ENCODE measurements at regions not wholly inside any gene's neighbourhood (a gene's known extent, or its start where the extent isn't known, plus 50 kb on each side); places are given as distances from the start of the nearest gene placed in this dataset.

DNA sequence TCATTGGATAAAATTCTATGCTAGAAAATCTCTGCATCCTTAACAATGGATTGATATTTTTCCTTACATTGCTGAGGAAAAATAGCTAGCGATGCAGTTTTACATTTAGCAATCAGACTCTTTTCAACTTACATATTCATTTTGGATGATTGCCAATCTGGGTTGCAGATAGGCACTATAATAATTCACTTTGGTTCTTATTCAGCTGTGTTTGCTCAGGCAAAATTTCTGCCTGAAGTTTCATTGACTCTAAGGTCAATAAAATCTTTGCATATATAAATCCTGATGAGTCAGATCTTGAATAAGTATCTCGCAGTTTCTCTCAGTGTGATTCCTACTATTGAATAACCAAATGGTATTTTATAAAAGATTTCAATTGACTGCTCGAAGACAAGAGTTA is 1105.8 kb downstream of the CDH18 start:
- peaks cover 3% of the 10 kb centered on the region; the same call in 1 of the 2 replicates for H3K9me3 ChIP-seq (replicated peaks; ENCODE audit: control insufficient read depth, insufficient read depth, low read depth, low read length)
- no peak overlapping the region for H3K4me2 ChIP-seq (ENCODE audit: insufficient read depth, low read length)
- no peak overlapping the region for H3K4me3 ChIP-seq
- no peaks in the 10 kb centered on the region for H3K79me2 ChIP-seq (ENCODE audit: control insufficient read depth, insufficient read depth, low read length)
- CTCF ChIA-PET (ENCODE audit: low intra/inter-chr PET ratio), result no interaction called here
- no peak overlapping the region for H3K27ac ChIP-seq (ENCODE audit: extremely low read depth, low read depth, low read length)
- H3K4me1 ChIP-seq (replicated peaks in 1 of 2; ENCODE audit: control insufficient read depth in 2 of 2, insufficient read depth in 2 of 2, low read length in 2 of 2), result no peaks in the 10 kb centered on the region
- FAIRE-seq (no peak), DNase-seq (ENCODE audit: extremely low read depth in 1 of 4, low spot score in 3 of 4) (no peak), ATAC-seq (no peak)
- WGBS (ENCODE audit: insufficient coverage, low coverage, missing lambda C conversion rate), result 14% methylated on average over 3 of the region's 3 CpGs
- H3K9ac ChIP-seq (ENCODE audit: insufficient read depth in 1 of 2, low read depth in 2 of 2, low read length in 2 of 2), result no peak overlapping the region
- BruUV-seq (replicated peaks), result no TSS peak
- H3K27me3 ChIP-seq (ENCODE audit: control insufficient read depth in 2 of 2, insufficient read depth in 2 of 2, low read length in 2 of 2), result no peaks in the 10 kb centered on the region
- POLR2A ChIA-PET, result no interaction called here
- no peaks in the 10 kb centered on the region for H4K20me1 ChIP-seq (replicated peaks; ENCODE audit: control insufficient read depth, insufficient read depth, low read length)
- in situ Hi-C loops (cut with MboI) (no loop called here), intact Hi-C loops (cut with micrococcal nuclease) (no loop called here)
- no peaks in the 10 kb centered on the region for H3K9me1 ChIP-seq (ENCODE audit: control insufficient read depth, insufficient read depth, low read length)
- H3K36me3 ChIP-seq (ENCODE audit: control insufficient read depth, insufficient read depth, low read length), result no peaks in the 10 kb centered on the region
- no peak overlapping the region for H2AFZ ChIP-seq (ENCODE audit: low read depth, low read length)
- TF ChIP-seq ZNF140 (CRISPR knock-in tag; IDR thresholded peaks at IDR 0.05), result no peak
- no peak for TF ChIP-seq SIRT6 (IDR thresholded peaks at IDR 0.05; ENCODE audit: low read depth, low read length)
- no peak for TF ChIP-seq GABPB1 (CRISPR knock-in tag; IDR thresholded peaks at IDR 0.05)
- no peak for TF ChIP-seq RNF2 (IDR thresholded peaks at IDR 0.05)
- TF ChIP-seq, protein P1, sequence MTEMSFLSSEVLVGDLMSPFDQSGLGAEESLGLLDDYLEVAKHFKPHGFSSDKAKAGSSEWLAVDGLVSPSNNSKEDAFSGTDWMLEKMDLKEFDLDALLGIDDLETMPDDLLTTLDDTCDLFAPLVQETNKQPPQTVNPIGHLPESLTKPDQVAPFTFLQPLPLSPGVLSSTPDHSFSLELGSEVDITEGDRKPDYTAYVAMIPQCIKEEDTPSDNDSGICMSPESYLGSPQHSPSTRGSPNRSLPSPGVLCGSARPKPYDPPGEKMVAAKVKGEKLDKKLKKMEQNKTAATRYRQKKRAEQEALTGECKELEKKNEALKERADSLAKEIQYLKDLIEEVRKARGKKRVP (CRISPR knock-in tag; IDR thresholded peaks at IDR 0.05), result no peak
- no peak for TF ChIP-seq TAF9B (IDR thresholded peaks at IDR 0.05; ENCODE audit: partially characterized antibody)
- no peak for TF ChIP-seq GTF2E2 (tag; IDR thresholded peaks at IDR 0.05)
- TF ChIP-seq, protein P2, sequence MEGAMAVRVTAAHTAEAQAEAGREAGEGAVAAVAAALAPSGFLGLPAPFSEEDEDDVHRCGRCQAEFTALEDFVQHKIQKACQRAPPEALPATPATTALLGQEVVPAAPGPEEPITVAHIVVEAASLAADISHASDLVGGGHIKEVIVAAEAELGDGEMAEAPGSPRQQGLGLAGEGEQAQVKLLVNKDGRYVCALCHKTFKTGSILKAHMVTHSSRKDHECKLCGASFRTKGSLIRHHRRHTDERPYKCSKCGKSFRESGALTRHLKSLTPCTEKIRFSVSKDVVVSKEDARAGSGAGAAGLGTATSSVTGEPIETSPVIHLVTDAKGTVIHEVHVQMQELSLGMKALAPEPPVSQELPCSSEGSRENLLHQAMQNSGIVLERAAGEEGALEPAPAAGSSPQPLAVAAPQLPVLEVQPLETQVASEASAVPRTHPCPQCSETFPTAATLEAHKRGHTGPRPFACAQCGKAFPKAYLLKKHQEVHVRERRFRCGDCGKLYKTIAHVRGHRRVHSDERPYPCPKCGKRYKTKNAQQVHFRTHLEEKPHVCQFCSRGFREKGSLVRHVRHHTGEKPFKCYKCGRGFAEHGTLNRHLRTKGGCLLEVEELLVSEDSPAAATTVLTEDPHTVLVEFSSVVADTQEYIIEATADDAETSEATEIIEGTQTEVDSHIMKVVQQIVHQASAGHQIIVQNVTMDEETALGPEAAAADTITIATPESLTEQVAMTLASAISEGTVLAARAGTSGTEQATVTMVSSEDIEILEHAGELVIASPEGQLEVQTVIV (CRISPR knock-in tag; IDR thresholded peaks at IDR 0.05; ENCODE audit: borderline replicate concordance), result no peak
- no peak for TF ChIP-seq BCOR (IDR thresholded peaks at IDR 0.05)
- TF ChIP-seq NFE2 (IDR thresholded peaks at IDR 0.05; ENCODE audit: low read depth), result no peak
- TF ChIP-seq, protein P3, sequence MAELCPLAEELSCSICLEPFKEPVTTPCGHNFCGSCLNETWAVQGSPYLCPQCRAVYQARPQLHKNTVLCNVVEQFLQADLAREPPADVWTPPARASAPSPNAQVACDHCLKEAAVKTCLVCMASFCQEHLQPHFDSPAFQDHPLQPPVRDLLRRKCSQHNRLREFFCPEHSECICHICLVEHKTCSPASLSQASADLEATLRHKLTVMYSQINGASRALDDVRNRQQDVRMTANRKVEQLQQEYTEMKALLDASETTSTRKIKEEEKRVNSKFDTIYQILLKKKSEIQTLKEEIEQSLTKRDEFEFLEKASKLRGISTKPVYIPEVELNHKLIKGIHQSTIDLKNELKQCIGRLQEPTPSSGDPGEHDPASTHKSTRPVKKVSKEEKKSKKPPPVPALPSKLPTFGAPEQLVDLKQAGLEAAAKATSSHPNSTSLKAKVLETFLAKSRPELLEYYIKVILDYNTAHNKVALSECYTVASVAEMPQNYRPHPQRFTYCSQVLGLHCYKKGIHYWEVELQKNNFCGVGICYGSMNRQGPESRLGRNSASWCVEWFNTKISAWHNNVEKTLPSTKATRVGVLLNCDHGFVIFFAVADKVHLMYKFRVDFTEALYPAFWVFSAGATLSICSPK (IDR thresholded peaks at IDR 0.05; ENCODE audit: borderline replicate concordance), result no peak
- TF ChIP-seq, protein P4, sequence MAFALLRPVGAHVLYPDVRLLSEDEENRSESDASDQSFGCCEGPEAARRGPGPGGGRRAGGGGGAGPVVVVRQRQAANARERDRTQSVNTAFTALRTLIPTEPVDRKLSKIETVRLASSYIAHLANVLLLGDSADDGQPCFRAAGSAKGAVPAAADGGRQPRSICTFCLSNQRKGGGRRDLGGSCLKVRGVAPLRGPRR (CRISPR knock-in tag; IDR thresholded peaks at IDR 0.05), result no peak
- TF ChIP-seq TBL1XR1 (IDR thresholded peaks at IDR 0.05; ENCODE audit: low read length in 2 of 2), result no peak
- no peak for TF ChIP-seq SMARCB1 (IDR thresholded peaks at IDR 0.05; ENCODE audit: insufficient read length, low read depth)
- TF ChIP-seq, protein P5, sequence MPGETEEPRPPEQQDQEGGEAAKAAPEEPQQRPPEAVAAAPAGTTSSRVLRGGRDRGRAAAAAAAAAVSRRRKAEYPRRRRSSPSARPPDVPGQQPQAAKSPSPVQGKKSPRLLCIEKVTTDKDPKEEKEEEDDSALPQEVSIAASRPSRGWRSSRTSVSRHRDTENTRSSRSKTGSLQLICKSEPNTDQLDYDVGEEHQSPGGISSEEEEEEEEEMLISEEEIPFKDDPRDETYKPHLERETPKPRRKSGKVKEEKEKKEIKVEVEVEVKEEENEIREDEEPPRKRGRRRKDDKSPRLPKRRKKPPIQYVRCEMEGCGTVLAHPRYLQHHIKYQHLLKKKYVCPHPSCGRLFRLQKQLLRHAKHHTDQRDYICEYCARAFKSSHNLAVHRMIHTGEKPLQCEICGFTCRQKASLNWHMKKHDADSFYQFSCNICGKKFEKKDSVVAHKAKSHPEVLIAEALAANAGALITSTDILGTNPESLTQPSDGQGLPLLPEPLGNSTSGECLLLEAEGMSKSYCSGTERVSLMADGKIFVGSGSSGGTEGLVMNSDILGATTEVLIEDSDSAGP (CRISPR knock-in tag; IDR thresholded peaks at IDR 0.05), result no peak
- no peak for TF ChIP-seq CCAR2 (IDR thresholded peaks at IDR 0.05; ENCODE audit: low read depth, low read length)
